H1 (cell line): ENCODE measurements at regions not wholly inside any gene's neighbourhood (a gene's known extent, or its start where the extent isn't known, plus 50 kb on each side); places are given as distances from the start of the nearest gene placed in this dataset.

Experiments
- CHD7 ChIP-seq: fragments of 300-600 bp; sonication (generic); IDR thresholded peaks from 2 replicates; pipeline ENCODE4 v1.7.1; 2012; ENCODE audit warnings: low read length, moderate library complexity, mild to moderate bottlenecking, inconsistent platforms; ENCODE audit not compliant: insufficient replicate concordance
- HDAC6 ChIP-seq: IDR thresholded peaks from one replicate; pipeline ENCODE4 v1.7.1; 2012; ENCODE audit warnings: low read depth, mild to moderate bottlenecking, inconsistent platforms, low read length, moderate library complexity
- MAFK ChIP-seq: IDR thresholded peaks from 2 replicates; pipeline ENCODE4 v1.6.1; 2012; ENCODE audit warnings: low read depth, mild to moderate bottlenecking, improper control_type of control experiment, low read length
- RNF2 ChIP-seq: fragments of 200-900, 300-1000 bp; sonication (generic); IDR thresholded peaks from 2 replicates; pipeline ENCODE4 v1.7.1; 2016; ENCODE audit warnings: borderline replicate concordance, low read depth, mild to moderate bottlenecking, antibody characterized with exemption, low read length; ENCODE audit not compliant: poor library complexity, severe bottlenecking; ENCODE audit errors: missing control alignments
- SAP30 ChIP-seq: fragments of 300-600 bp; sonication (generic); IDR thresholded peaks from 2 replicates; pipeline ENCODE4 v1.7.1; 2012; ENCODE audit warnings: low read length, moderate library complexity, mild to moderate bottlenecking, inconsistent platforms; ENCODE audit not compliant: insufficient read depth, insufficient replicate concordance

- TF ChIP-seq CHD7 (no peak), SAP30 (no peak), MAFK (no peak), HDAC6 (no peak), RNF2 (no peak)
Observed at GRCh38 chr3:73733746-73734145, 109.0 kb upstream of the PDZRN3 start (continued).
